HG02623 (cell line): ENCODE measurements at regions not wholly inside any gene's neighbourhood (a gene's known extent, or its start where the extent isn't known, plus 50 kb on each side); places are given as distances from the start of the nearest gene placed in this dataset.

Experiments
- ATAC-seq: cut with Tn5 transposase; IDR thresholded peaks from one replicate; pipeline ENCODE4 v1.9.1; 2021; ENCODE audit warnings: moderate library complexity; ENCODE audit not compliant: unreplicated experiment

GRCh38 chr11:95451261-95451660 is 220.3 kb upstream of the SESN3 start:
- no peak for ATAC-seq

DNA sequence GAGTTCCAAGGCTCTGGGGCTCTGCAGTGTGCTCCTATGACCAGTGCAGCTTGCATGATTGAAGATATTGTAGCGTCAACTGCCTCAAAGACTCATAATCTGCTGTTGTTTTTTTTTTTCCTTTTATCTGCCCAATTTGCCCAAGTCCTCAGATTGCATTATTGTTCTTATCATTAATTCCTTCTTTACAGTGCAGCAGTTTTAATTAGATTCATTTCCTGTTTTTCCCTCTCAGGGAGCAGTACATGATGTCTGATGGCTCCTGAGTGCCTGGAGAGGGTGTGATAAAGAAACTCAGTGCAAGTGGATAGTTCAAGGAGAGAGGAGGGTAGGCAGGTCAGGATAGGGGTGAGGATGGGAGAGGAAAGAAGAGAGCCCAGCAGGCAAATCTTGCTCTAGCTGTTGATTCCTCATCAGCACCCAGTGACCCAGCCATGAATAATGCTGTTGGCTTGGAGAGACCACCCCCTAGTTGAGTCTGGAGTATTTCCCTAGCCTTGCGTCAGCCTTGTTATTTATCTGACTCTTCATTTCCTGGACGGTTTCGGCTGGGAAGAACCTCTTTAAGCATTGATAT is 219.6 kb upstream of the SESN3 start:
- no peak for ATAC-seq

DNA sequence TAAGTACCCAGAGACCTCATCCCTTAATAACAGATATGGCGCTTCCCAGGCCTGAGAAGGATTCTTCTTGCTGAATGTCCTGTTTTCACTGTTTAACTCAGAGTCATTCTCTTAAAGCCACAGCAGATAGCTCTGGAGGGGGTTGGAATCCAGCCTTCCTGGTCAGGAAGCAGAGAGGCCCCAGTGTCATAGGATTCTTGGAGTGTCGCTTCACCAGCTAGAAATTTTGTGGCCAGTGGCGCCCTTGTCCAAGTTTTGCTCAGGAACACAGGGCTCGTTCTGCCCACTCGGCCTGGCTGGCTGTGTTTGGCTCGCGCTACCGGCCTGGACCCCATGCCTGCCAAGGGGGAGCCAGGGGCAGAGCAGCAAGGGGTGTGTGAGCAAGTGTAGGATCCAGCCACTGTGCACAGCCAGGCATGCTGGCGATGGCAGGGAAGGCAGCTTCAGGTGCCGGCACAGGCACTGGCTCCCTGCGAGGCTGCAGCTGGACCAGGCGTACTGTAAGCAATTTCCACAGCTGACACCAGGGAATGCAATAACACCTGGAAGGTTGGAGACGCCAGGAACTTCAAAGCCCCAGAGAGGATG is 214.8 kb upstream of the SESN3 start:
- ATAC-seq = no peak

DNA sequence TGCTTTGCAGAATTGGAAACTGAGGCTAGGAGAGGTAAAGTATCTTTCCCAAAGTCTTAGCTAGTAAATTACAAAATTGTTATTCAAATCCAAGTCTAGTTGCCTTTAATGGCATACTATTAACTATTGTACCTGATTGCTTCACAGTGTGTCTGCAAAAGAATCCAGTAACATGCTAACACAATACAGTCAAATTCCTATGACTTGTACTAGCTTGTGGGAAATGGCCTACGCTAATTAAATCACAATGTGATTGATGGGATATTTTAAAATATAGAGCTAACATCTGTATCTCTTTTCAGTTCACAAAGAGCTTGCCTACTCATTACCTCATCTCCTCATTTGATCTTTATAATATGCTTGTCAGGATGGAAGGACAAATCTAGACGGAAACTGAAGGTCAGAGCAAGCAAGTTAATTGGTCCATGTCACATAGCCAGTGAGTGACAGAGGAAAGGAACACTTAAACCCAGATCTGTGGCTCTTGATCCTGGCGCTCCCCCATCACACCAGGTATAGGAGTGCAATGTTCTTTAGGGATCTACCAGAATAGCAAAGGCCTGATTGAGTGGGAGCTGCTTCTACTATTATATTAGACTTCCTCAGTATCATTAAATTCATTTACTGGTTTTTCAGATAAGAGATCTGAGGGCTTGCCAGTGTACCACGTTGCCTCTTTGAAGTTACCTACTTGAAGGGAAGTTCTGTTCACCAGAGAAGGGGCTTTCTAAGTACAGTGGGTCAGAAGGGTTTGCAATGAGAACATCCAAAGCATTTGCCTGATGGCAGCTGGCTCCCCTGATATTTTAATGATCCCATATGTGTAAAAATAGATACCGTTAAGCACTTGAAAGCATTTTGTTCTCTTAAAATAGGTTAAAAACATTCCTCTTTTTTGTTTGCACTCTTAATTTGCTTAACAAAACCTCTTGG is 213.6 kb upstream of the SESN3 start:
- no peak for ATAC-seq

- no peak for ATAC-seq
These were observed 212.4 kb upstream of the SESN3 start for GRCh38 chr11:95443386-95443785.

DNA sequence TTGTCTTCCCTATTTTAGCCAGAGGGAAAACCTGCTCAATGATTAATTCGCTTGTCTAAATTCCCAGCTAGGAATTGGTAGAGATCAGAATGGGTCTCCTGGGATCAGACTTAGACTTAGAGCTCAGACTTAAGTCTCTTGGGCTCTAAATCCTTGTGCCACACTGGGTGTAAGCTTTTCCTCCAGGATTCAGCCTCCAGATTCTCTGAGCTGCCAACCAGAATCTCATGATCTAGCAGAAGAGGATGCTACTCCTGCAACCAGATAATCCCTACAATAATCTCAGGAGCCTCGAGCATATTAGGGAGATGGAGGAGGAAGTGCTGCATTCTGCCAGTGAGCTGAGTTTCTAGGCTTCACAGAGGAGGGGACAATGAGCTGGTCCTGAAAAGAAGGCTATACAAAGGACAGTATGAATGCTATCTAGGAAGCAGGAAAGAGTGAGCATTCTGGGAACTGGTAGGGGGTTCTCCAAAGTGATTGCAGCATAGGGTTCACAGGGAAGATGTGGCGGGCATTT is 211.6 kb upstream of the SESN3 start:
- no peak for ATAC-seq

GRCh38 chr11:95435628-95436353 is 204.8 kb upstream of the SESN3 start:
- no peak for ATAC-seq

DNA sequence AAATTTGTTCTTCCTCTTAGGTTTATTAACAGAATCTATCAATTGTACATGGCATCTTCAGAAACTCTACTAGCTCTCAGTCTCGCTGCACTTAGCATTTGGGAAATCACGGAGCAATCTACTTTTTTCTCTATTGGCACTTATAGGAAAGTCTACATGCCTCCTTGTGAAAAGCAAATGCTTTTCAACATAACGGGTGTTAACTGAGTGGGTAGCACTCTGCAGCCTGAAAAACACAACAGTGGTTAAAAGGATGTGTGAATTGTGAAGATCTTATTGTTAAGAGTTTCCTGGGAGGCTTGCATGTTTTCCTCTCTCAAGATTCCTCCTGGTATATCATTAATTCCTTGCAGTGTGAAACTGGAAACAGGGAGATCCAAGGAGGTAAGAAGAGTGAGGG is 204.2 kb upstream of the SESN3 start:
- ATAC-seq = no peak

GRCh38 chr11:95434489-95435057 is 203.6 kb upstream of the SESN3 start:
- ATAC-seq = no peak

- ATAC-seq = no peak
These were observed 203.0 kb upstream of the SESN3 start for GRCh38 chr11:95434009-95434408.

DNA sequence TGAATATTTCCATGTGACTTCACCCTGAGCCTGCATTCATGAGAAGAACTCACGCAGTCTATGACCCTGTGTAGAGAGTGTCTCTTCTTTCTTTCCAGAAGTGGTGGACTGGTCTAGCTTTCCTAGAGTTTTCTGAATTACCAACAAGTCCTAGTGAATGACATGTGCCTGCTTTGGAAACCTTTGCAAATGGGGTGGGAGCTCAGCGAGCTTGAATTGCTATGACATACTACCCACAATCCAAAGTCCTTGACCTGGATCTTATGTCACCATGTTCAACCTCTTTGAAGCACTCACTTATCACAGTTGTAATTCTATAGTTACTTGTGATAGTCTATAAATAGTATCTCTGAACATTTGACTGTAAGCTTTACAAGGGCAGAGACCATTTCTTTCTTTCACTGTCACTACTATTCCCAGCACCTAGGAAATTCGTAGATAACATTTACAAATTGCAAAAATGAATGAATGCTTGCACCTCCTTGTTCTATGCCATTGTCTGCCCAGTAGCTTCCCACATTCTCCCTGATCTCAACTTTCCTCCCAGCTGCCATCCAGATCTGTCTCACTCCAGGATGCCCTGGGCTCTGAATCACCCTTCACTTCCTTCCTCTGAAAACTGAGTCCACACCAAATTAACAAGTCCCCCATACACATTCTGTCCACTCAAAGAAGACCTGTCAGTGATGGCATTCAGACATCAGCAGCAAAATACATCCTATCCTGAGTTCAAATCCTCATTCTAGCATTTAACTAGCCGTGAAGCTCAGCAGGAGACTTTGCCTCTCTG is 201.9 kb upstream of the SESN3 start:
- ATAC-seq = no peak

GRCh38 chr11:95429376-95429907 is 198.4 kb upstream of the SESN3 start:
- no peak for ATAC-seq

GRCh38 chr11:95426823-95427462 is 195.9 kb upstream of the SESN3 start:
- no peak for ATAC-seq

DNA sequence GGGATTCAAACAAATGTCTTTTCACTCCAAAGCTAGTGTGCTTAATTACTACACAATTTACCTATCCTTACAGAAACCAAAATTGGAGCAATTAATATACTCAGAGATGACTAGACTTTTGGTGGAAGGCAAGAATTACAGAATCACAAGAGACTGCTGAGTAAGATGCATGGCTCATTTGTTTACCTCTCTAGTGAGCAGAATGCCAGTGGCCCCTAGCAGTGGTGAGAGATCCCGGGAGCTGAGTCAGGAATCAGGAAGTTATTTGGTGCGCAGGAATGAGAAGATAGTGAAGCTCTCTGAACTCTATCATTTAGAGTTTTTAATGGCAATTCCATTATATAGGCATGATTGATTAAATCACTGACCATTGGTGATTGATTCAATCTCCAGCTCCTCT is 188.9 kb upstream of the SESN3 start:
- no peak for ATAC-seq

DNA sequence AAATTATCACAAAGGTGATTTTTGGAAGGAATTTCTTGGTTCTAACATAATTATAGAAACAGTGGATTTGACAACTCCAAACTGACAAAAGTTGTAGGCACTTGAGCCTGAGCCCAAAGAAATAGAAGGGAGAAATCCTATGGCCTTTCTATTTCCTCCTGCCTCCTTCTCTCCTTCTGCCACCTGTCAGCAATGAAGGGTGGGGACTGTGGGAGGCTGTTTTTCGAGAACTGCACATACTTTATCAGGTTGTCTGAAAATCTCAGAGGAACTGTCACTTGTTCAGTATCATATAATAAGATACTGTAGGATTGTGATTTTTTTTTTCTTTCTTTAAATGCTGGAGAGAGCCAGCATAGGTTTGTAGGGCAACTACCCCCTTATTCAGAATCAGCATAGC is 187.9 kb upstream of the SESN3 start:
- ATAC-seq = no peak

DNA sequence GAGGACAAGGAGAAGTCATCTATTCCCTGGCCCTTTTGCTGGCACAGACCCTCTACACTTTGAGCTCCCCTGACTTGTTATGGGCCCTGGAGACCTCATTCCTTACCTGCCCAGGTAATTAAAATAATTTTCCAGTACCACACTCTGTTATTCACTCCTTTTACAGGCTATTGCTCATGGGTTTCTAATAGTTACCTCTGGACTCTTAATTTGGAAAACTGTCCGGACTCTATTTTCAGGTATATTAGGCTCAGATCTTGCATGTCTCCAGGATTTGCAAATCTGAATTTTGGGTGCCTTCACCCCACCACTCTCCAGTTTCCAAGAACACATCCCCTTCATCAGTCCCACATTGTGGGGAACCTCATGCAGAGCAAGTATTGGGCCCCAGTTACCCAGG is 186.8 kb upstream of the SESN3 start:
- ATAC-seq = no peak

DNA sequence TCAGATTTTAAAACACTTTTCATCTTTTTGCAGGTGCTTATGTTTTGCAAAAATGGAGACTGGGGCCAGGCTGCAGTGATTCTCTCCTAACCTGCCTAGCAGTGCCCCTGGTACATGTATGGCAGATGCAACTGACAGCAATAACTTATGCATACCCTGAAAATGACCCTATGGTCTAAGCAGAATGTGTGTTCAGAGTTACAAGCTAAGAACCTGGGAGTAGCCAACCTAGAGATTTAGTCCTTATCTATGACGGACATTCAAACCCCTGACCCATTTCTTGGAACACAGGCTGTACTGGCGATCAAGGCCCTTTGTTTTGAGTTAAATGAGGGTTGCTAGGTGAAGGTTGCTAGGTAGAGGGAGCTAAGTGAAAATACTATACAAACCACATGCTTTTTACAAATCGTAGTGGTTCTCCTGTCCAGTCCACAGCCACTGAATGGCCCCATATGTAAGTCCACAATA is 184.9 kb upstream of the SESN3 start:
- ATAC-seq = no peak

DNA sequence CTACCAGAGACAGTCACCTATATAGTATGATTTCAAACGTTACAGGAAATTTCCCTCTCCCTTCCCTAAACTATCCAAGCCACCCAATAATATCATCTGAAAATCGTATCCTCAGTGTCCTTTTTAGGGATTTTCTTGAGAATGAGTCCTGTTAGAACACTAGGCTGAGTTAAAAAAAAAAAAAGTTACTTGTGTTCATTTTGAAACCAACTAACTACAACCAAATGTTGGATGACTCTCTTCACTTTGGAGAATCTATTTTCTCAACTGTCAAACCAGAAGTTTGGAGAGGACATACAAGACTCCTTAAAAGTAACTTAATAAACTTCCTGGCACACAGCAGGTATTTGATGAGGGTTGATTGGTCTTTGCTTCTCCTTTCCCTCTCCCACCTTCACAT is 183.2 kb upstream of the SESN3 start:
- no peak for ATAC-seq

DNA sequence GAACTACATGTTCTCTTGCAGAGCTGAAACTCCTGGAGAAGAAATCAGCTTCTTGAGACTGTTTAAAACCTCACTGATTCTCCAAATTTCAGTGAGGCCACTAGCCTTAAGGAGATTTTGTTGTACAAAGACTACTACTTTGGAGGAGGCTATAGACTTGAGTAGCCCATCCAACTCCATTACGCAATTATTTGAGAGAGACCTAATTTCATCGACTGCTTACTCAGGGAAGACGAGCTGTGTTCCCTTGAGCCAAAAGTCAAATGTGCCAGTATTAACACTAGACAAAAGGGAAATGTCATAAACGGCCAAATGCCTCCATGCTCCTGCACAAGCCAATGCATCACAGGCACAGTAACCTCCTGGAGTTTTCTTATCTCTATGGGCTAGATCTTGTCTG is 182.8 kb upstream of the SESN3 start:
- ATAC-seq = no peak
